BJ (cell line): ENCODE measurements at regions not wholly inside any gene's neighbourhood (a gene's known extent, or its start where the extent isn't known, plus 50 kb on each side); places are given as distances from the start of the nearest gene placed in this dataset.

Experiments used
- CTCF ChIA-PET: fragments of 350-600 bp; formaldehyde crosslinking; extraction: SDS; loops from one replicate; lab custom pipeline; 2021; ENCODE audit warnings: antibody characterized with exemption, inconsistent platforms; lab: Yijun Ruan, JAX
- POLR2A ChIA-PET: fragments of 300-600 bp; sonication (Branson Sonifier 250); formaldehyde crosslinking; extraction: SDS; loops from one replicate; lab custom pipeline; 2021; ENCODE audit warnings: antibody characterized with exemption; lab: Charles Lee
- DNase-seq: peaks from one replicate; pipeline ENCODE4 v3.0.0-alpha.2; 2011; ENCODE audit warnings: low read depth
- H3K27me3 ChIP-seq: 2 replicates; pipeline ENCODE4 v1.6.0; 2011; ENCODE audit warnings: low read length; ENCODE audit not compliant: control insufficient read depth, insufficient read depth
- H3K36me3 ChIP-seq: 2 replicates; pipeline ENCODE4 v1.5.1; 2011; ENCODE audit warnings: low read length; ENCODE audit not compliant: control insufficient read depth, insufficient read depth
- H3K4me3 ChIP-seq: 2 replicates; pipeline ENCODE4 v1.5.1; 2011; ENCODE audit warnings: low read depth, mild to moderate bottlenecking, control low read depth, low read length
- TF ChIP-seq, protein P1 (sequence below): IDR thresholded peaks from 2 replicates; pipeline ENCODE4 v1.5.1; 2011; ENCODE audit warnings: low read depth, mild to moderate bottlenecking, control low read depth, inconsistent platforms, low read length, moderate library complexity; ENCODE audit not compliant: insufficient read depth

DNA sequence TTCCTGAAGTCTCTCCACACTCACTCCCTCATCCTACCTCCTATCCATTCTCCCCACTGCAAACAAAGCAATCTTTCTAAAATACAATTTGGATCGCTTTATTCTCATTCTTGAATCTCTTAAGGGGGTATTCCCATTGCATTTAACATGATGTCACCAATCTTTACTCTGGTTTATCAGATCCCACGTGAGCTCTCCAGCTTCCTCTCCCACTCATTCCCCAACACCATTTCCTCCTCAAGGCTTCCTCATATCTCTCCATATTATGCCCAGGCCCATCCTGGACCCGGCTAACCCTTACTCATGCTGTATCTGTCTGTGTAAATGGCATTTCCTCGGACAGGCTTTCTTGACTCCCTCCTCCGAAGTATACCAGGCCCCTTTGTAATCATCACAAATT lies 165.0 kb downstream of the CD47 start:
- DNase-seq, result no peak
- TF ChIP-seq, protein P1, sequence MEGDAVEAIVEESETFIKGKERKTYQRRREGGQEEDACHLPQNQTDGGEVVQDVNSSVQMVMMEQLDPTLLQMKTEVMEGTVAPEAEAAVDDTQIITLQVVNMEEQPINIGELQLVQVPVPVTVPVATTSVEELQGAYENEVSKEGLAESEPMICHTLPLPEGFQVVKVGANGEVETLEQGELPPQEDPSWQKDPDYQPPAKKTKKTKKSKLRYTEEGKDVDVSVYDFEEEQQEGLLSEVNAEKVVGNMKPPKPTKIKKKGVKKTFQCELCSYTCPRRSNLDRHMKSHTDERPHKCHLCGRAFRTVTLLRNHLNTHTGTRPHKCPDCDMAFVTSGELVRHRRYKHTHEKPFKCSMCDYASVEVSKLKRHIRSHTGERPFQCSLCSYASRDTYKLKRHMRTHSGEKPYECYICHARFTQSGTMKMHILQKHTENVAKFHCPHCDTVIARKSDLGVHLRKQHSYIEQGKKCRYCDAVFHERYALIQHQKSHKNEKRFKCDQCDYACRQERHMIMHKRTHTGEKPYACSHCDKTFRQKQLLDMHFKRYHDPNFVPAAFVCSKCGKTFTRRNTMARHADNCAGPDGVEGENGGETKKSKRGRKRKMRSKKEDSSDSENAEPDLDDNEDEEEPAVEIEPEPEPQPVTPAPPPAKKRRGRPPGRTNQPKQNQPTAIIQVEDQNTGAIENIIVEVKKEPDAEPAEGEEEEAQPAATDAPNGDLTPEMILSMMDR, result no peak
- CTCF ChIA-PET, result interaction anchor here (0.6 to 2.1 kb wide), 5 partner anchors 45 to 691 kb away, joined by 3 to 5 read pairs (median 3); no protein-coding TSS in a partner anchor
- no peaks in the 10 kb centered on the region for H3K36me3 ChIP-seq
- no peak overlapping the region for H3K4me3 ChIP-seq
- peaks cover 3% of the 10 kb centered on the region; the same call in 1 of the 2 replicates for H3K27me3 ChIP-seq
- POLR2A ChIA-PET, result no interaction called here

DNA sequence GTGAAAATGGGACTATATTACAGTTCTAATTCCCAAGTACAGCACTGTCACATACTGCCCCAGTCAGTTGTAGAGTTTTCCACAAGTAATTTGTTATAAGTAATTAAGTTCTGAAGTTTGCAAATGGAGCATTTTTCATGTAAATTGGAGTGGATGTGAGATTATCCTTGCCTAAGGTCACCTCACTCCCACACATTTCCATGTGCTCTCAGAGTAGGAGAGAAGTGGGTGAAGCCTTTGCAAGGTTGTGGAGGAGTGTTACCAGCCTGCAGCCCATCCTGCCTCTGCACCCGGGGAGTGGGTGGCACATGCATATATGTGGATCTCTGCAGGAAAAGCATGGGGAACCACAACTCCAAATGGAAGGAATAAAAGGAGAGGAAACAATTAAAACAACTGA lies 169.8 kb downstream of the CD47 start:
- ChIA-PET POLR2A (no interaction called here), CTCF (no interaction called here)
- DNase-seq, result no peak
- Histone ChIP-seq H3K27me3 (peaks cover 3% of the 10 kb centered on the region; the same call in 1 of the 2 replicates), H3K4me3 (no peak overlapping the region), H3K36me3 (no peaks in the 10 kb centered on the region)
- TF ChIP-seq, protein P1, result no peak

DNA sequence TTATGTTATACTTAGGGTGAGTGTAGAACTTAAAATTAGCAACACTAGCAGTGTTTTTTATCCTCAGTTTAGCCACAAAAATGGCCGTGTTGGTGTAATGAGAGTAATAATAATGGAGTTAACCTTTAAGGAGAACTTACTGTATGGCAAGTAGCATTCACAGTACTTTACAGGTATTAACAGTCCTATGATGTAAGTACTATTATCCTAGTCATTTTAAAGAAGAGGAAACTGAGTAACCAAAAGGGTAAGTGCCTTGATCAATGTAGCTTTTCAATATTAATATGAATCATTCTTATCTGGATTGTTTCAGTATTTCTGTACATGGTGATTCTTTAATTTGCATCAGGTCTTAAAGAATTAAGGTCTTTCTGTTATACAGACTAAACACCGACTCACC lies 170.3 kb downstream of the CD47 start:
- Histone ChIP-seq H3K27me3 (peaks cover 3% of the 10 kb centered on the region; the same call in 1 of the 2 replicates), H3K36me3 (no peaks in the 10 kb centered on the region), H3K4me3 (no peak overlapping the region)
- ChIA-PET POLR2A (no interaction called here), CTCF (no interaction called here)
- DNase-seq, result no peak
- TF ChIP-seq, protein P1, result no peak

DNA sequence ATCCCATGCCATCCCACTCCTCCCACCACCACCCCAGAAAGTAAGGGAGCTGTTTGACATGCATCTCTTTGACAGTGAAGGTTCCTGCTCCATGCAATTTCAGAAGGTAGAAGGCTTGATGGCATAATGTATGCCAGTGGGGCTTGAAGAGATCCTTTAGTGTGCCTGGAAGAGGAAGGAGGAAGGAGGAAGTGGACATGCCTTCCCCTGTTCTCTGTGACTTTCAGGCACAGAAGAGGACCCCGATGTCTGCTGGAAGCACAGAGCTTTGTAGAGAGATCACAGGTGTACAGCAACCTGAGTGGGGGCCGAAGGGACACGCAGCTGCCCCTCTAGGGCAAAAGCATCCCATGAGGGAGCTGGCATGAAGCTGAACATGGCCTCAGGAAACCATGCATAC lies 171.6 kb downstream of the CD47 start:
- Histone ChIP-seq H3K4me3 (no peak overlapping the region), H3K36me3 (no peaks in the 10 kb centered on the region), H3K27me3 (peaks cover 3% of the 10 kb centered on the region; the same call in 1 of the 2 replicates)
- no peak for DNase-seq
- ChIA-PET CTCF (no interaction called here), POLR2A (no interaction called here)
- TF ChIP-seq, protein P1, result no peak

DNA sequence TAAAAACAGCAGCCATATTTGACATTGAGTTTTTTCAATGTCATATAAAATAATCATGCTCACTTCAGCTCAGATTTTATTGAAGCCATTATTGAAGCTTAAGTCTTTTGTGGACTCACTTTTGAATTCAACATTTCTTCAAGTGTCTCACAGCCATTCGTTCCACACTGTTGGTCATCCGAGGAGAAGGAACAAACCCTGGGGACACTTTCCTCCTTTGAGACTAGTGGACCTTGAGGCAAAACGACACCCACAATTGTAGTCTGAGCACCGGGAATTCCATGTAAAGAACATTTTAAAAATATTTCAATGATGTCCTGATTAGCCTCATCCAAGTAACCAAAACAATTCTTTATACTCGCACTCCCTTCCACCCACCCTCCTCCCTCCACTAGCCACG lies 174.7 kb downstream of the CD47 start:
- no peaks in the 10 kb centered on the region for H3K36me3 ChIP-seq
- ChIA-PET CTCF (interaction anchor here (1.4 kb wide), 1 partner anchor 11 kb away, joined by 6 read pairs; no protein-coding TSS in a partner anchor), POLR2A (no interaction called here)

More for the DNA sequence above, 174.7 kb downstream of the CD47 start:
- TF ChIP-seq, protein P1, result no peak
- DNase-seq, result no peak
- no peak overlapping the region for H3K4me3 ChIP-seq
- peaks cover 3% of the 10 kb centered on the region; the same call in 1 of the 2 replicates for H3K27me3 ChIP-seq
